ENCODE measurements at regions not wholly inside any gene's neighbourhood (a gene's known extent, or its start where the extent isn't known, plus 50 kb on each side); places are given as distances from the start of the nearest gene placed in this dataset.

- Histone ChIP-seq H3K4me3 (ENCODE audit: low read depth in 1 of 3, low read length in 3 of 3) (no peak overlapping the region), H3K27ac (ENCODE audit: low read depth in 1 of 2, low read length in 2 of 2) (no peak overlapping the region), H3K9ac (ENCODE audit: low read depth in 1 of 2, low read length in 2 of 2) (no peak overlapping the region), H3K9me3 (ENCODE audit: control insufficient read depth in 4 of 4, low read length in 3 of 4) (no peaks in the 10 kb centered on the region), H3K27me3 (ENCODE audit: control insufficient read depth in 4 of 4, insufficient read depth in 4 of 4, low read length in 3 of 4) (peaks cover 0 to 3% (median 1%) of the 10 kb centered on the region in 4 donors), H3K36me3 (ENCODE audit: control insufficient read depth in 4 of 4, insufficient read depth in 3 of 4, low read depth in 1 of 4, low read length in 3 of 4) (no peaks in the 10 kb centered on the region), H3K4me1 (ENCODE audit: control insufficient read depth in 4 of 4, insufficient read depth in 4 of 4, low read length in 3 of 4) (no peaks in the 10 kb centered on the region)
- no peak for DNase-seq (ENCODE audit: low spot score)
- 59% methylated on average over 1 of the region's 1 CpG for WGBS
- TF ChIP-seq TAF1 (conservative IDR thresholded peaks at IDR 0.05) (no peak), MAX (IDR thresholded peaks at IDR 0.05) (no peak), NR2F2 (IDR thresholded peaks at IDR 0.05) (no peak), HNF4G (IDR thresholded peaks at IDR 0.05) (no peak), HNF4A (conservative IDR thresholded peaks at IDR 0.05) (no peak), ZBTB33 (IDR thresholded peaks at IDR 0.05) (no peak), REST (IDR thresholded peaks at IDR 0.05) (no peak), RXRA (IDR thresholded peaks at IDR 0.05) (no peak), JUND (IDR thresholded peaks at IDR 0.05) (no peak), CTCF (IDR thresholded peaks at IDR 0.05; ENCODE audit: low read depth, low read length, missing input control) (no peak)
These were observed 308.3 kb upstream of the SEMA6D start for GRCh38 chr15:47409038-47409437.

- H3K36me3 ChIP-seq (ENCODE audit: control insufficient read depth in 4 of 4, insufficient read depth in 3 of 4, low read depth in 1 of 4, low read length in 3 of 4) = no peaks in the 10 kb centered on the region
- no peaks in the 10 kb centered on the region for H3K4me1 ChIP-seq (ENCODE audit: control insufficient read depth in 4 of 4, insufficient read depth in 4 of 4, low read length in 3 of 4)
- 80% methylated on average over 2 of the region's 2 CpGs for WGBS
- no peaks in the 10 kb centered on the region for H3K9me3 ChIP-seq (ENCODE audit: control insufficient read depth in 4 of 4, low read length in 3 of 4)
- no peak overlapping the region for H3K27ac ChIP-seq (ENCODE audit: low read depth in 1 of 2, low read length in 2 of 2)
- DNase-seq (ENCODE audit: low spot score) = no peak
- no peak overlapping the region for H3K4me3 ChIP-seq (ENCODE audit: low read depth in 1 of 3, low read length in 3 of 3)
- TF ChIP-seq RXRA (IDR thresholded peaks at IDR 0.05) (no peak), FOXA2 (IDR thresholded peaks at IDR 0.05) (no peak), HNF4G (IDR thresholded peaks at IDR 0.05) (no peak), YY1 (IDR thresholded peaks at IDR 0.05) (no peak), TAF1 (conservative IDR thresholded peaks at IDR 0.05) (no peak), ZBTB33 (IDR thresholded peaks at IDR 0.05) (no peak), NR2F2 (IDR thresholded peaks at IDR 0.05) (no peak), ATF3 (IDR thresholded peaks at IDR 0.05) (no peak), GABPA (IDR thresholded peaks at IDR 0.05 in 1 of 2, conservative IDR thresholded peaks at IDR 0.05 in 1 of 2) (no peak), HNF4A (conservative IDR thresholded peaks at IDR 0.05) (no peak), RAD21 (IDR thresholded peaks at IDR 0.05) (no peak), SP1 (IDR thresholded peaks at IDR 0.05) (no peak), JUND (IDR thresholded peaks at IDR 0.05) (no peak)
- peaks cover 0 to 3% (median 1%) of the 10 kb centered on the region in 4 donors for H3K27me3 ChIP-seq (ENCODE audit: control insufficient read depth in 4 of 4, insufficient read depth in 4 of 4, low read length in 3 of 4)
- H3K9ac ChIP-seq (ENCODE audit: low read depth in 1 of 2, low read length in 2 of 2) = no peak overlapping the region
These were observed 307.7 kb upstream of the SEMA6D start for GRCh38 chr15:47409600-47409999.
